Kidney epithelial cell (primary cell): ENCODE measurements at regions not wholly inside any gene's neighbourhood (a gene's known extent, or its start where the extent isn't known, plus 50 kb on each side); places are given as distances from the start of the nearest gene placed in this dataset.
A peak's percentile ranks its signal among the peaks of the same experiment; 100 is the strongest.

Experiments
- DNase-seq: peaks from one replicate; pipeline ENCODE4 v3.0.0-alpha.2; 2010; ENCODE audit warnings: low read depth
- H3K27me3 ChIP-seq: 2 replicates; pipeline ENCODE4 v1.6.0; 2011; ENCODE audit warnings: low read length; ENCODE audit not compliant: control insufficient read depth, insufficient read depth
- H3K36me3 ChIP-seq: 2 replicates; pipeline ENCODE4 v1.5.1; 2011; ENCODE audit warnings: low read length; ENCODE audit not compliant: control insufficient read depth, insufficient read depth
- H3K4me3 ChIP-seq: 2 replicates; pipeline ENCODE4 v1.5.1; 2011; ENCODE audit warnings: low read depth, mild to moderate bottlenecking, control low read depth, low read length
- CTCF ChIP-seq: IDR thresholded peaks from 2 replicates; pipeline ENCODE4 v1.5.1; 2011; ENCODE audit warnings: mild to moderate bottlenecking, moderate library complexity, low read length, control low read depth, inconsistent platforms; ENCODE audit not compliant: insufficient read depth, poor library complexity, severe bottlenecking

GRCh38 chr5:2020730-2021129 lies 138.0 kb upstream of the IRX4 start:
- Histone ChIP-seq H3K36me3 (no peaks in the 10 kb centered on the region), H3K27me3 (no peaks in the 10 kb centered on the region), H3K4me3 (no peak overlapping the region)
- DNase-seq: no peak
- no peak for TF ChIP-seq CTCF

- no peaks in the 10 kb centered on the region for H3K27me3 ChIP-seq
- H3K36me3 ChIP-seq: no peaks in the 10 kb centered on the region
- H3K4me3 ChIP-seq: no peak overlapping the region
- no peak for DNase-seq
- no peak for TF ChIP-seq CTCF
These were observed 137.0 kb upstream of the IRX4 start for GRCh38 chr5:2019716-2020115.

GRCh38 chr5:2018390-2018724 lies 135.6 kb upstream of the IRX4 start:
- DNase-seq: no peak

GRCh38 chr5:2017540-2018389 lies 135.0 kb upstream of the IRX4 start:
- no peaks in the 10 kb centered on the region for H3K27me3 ChIP-seq
- DNase-seq: no peak
- H3K36me3 ChIP-seq: no peaks in the 10 kb centered on the region
- no peak overlapping the region for H3K4me3 ChIP-seq
- TF ChIP-seq CTCF: peak; percentile 34

More at GRCh38 chr5:2018390-2018724, 135.6 kb upstream of the IRX4 start:
- no peak for TF ChIP-seq CTCF
- H3K36me3 ChIP-seq: no peaks in the 10 kb centered on the region
- H3K27me3 ChIP-seq: no peaks in the 10 kb centered on the region
- no peak overlapping the region for H3K4me3 ChIP-seq

- no peak for TF ChIP-seq CTCF
- DNase-seq: no peak
- H3K4me3 ChIP-seq: no peak overlapping the region
- no peaks in the 10 kb centered on the region for H3K27me3 ChIP-seq
- no peaks in the 10 kb centered on the region for H3K36me3 ChIP-seq
These were observed 133.2 kb upstream of the IRX4 start for GRCh38 chr5:2015961-2016360.
